Stimulated activated CD4-positive, alpha-beta T cell treated with anti-CD3 and anti-CD28 coated beads, Interleukin-4, amount 100 ng/mL, for 48 hours (primary cell): ENCODE measurements at regions not wholly inside any gene's neighbourhood (a gene's known extent, or its start where the extent isn't known, plus 50 kb on each side); places are given as distances from the start of the nearest gene placed in this dataset.

Source experiments
- DNase-seq, 2 donors: peaks; one replicate each; pipeline ENCODE4 v3.0.0-alpha.2; 2020; ENCODE audit warnings: low read depth in 2 of 2

DNA sequence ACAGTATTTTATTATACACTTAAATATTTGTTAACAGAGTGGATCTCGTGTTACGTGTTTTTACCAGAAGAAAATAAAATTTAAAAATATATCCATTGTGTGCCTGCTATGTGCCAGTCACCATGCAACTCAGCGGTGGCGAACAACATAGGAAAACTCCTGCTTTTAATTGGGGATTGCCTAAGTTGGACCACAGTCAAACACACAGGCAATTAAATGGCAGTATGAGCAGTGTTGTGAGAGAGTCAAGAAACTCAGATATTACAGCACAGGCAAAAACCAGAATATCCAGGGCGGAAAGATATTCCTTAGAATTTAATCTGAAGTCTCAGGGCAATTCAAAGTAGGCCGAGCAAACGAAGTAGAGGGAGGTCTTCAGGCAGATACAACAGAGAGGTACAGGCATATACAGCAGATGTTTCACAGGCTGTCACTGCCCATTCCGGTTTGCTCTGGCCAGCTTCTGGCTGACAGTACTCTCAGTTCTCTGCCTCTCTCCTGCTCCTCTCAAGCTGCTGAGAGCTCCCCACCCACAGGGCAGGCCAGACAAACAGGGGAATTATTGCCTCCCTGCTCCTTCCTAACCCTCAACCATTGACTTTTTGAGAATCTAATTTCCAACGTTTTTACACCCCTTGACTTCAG lies 540.2 kb upstream of the TMEM132C start:
- DNase-seq, result no peak

DNA sequence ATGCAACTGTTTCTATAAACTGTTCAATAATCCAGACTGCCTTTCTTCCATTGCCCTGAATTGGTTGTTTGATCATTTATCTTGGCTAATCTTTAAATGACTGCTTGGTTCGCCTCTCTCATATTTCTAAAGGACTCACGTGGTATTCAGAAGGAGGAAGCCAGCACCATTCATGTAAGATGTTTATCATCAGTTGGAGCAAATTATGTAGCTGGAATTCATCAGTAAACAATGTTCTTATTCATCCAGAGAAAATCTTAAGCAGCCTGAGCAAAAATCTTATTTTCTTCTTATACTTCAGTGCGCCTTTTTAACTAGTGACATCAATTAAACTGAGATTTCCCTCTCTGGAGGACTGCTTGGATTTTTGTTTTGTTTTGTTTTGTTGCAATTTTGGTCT lies 538.7 kb upstream of the TMEM132C start:
- no peak for DNase-seq

- no peak for DNase-seq
Observed at GRCh38 chr12:127728729-127729128, 538.2 kb upstream of the TMEM132C start.

DNA sequence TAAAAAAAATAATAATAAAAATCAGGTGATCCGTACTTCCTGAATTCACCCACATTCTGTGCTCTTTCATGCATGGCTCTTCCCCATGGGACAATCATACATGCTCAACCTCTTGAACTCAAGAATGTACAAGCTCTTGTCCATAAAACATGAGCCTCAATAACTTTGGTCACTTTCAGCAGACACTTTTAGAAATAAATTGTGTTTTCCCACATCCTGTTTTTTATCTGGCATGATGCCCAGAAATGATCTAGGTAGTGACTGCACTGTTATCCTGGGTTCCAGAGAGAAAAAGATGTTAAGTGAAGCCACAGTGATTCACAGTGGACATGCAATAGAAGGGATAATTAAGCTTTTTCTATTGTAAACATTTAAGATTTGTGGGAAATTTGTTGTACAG lies 537.6 kb upstream of the TMEM132C start:
- DNase-seq, result no peak

GRCh38 chr12:127731657-127732056 lies 535.3 kb upstream of the TMEM132C start:
- DNase-seq, result no peak

DNA sequence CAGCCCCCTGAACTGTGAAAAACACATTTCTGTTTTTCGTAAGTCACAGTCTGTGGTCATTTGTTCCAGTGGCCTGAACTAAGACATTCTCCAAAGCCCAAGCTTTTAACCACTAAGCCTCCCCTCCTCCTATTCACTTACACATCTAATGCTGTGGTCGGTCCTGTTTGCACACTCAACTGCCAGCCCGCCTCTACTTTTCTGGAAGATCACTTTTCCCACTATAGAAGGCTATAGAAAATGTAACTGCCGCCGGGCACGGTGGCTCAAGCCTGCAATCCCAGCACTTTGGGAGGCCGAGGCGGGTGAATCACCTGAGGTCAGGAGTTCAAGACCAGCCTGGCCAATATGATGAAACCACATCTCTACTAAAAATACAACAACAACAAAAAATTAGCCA lies 524.7 kb upstream of the TMEM132C start:
- no peak for DNase-seq

GRCh38 chr12:127745469-127746212 lies 521.3 kb upstream of the TMEM132C start:
- no peak for DNase-seq

- DNase-seq, result no peak
Observed at GRCh38 chr12:127749416-127749815, 517.6 kb upstream of the TMEM132C start.

DNA sequence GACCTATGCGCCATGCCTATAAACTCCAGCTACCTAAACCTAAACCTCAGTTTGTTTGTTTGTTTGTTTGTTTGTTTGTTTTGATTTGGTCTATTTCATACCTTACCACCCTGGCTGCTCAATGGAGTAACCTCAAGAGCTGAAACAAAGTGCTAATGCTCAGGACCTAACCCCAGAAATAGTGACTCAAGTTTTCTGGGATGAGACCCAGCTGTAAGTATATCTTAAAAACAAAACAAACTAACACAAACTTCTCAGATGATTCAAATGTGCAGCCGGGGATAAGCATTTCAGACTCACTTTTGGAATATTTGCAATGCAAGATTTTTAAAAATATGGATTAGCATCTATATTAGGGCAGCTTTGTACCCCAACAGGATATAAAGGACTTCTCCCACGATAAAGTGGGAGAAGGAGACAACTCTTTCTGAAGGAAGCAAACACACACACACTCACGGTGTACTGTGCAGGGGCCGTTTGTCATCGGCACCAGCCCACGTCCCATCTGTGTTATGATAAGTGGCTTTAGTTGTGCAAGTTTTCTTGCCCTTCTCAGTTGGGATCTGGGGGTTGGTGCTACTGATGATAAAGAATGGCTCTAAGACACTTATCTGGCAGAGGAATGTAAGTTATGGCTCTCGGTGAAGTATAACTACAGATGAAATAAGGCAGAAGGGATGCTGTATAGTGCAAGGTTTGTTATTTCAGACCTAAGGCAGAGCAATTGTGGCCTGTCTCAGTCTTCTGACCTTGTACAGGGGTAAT lies 516.7 kb upstream of the TMEM132C start:
- no peak for DNase-seq

DNA sequence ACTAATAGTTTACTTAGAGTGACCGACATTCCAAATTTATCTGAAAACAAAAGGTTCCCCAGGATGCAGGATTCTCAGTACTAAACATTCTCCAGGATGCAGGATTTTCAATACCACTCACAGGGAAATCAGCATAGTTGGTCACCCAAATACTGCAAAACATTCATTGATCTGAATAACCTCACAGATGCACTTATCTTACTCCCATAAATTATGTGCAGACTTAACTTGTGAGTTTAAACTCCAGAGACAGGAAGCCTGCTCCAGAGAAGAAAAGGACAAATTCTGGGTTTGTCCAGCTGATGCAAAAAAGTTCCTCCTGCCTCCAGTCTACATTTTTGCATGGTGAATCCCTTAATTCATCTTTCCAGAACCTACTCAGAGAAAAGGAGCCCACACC lies 514.2 kb upstream of the TMEM132C start:
- DNase-seq, result no peak

- DNase-seq, result no peak
Observed at GRCh38 chr12:127760357-127760756, 506.6 kb upstream of the TMEM132C start.

GRCh38 chr12:127760996-127761395 lies 506.0 kb upstream of the TMEM132C start:
- no peak for DNase-seq

GRCh38 chr12:127761880-127762279 lies 505.1 kb upstream of the TMEM132C start:
- DNase-seq, result no peak

DNA sequence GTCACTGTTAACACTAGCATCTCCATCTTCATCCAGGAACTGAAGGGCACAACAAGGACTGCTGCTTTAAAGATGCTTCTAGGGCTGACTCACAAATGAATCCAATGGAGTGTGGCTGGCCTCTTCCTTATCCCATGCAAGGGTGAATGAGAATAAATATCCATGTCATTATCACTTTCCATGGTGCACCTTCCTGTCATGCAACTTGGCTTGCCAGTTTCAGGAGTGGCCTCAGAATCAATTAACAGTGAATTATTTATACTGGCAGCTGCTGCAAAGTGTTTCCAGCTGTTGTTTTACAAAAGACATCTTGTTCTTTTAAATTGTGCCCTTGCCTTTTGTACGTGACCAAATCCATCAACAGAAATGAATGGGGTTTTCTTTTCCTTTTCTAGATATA lies 499.3 kb upstream of the TMEM132C start:
- no peak for DNase-seq

DNA sequence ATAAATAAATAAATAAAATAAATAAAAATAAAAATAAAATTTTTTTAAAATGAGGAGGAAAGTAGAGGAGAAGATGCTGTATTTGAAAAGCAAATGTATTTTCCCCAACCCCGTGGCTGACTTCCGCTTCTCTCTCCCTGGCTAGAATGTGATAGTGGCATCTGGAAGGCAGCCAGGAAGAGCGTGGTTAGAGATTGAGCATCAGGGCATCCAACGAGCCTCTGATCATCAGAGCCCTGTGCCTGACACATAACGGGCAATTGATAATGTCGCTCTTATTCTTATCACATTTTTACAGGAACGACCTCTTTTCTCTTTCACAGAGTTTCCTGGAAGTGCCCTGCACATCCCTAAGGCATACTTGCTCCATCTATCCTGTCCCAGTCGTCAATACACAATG lies 496.9 kb upstream of the TMEM132C start:
- no peak for DNase-seq

DNA sequence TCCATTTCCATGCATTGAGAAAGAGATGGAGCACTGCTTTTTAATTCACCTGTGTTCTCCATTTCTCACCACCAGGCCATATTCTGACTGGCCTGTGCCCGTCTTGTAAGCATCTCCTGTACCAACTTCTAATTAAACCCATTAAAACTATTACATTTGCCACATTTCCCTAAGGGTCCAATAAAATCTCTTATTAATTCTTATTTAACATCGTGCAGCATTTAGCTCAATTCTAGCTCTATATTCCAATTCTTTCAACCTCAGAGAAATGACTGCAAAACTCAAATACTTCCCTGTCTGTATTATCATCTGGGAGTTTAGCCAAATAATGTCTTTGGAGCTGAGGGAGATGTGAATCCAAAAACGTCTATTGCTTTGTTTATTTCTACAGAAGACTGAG lies 495.4 kb upstream of the TMEM132C start:
- DNase-seq, result no peak

GRCh38 chr12:127773520-127773919 lies 493.4 kb upstream of the TMEM132C start:
- DNase-seq, result no peak

DNA sequence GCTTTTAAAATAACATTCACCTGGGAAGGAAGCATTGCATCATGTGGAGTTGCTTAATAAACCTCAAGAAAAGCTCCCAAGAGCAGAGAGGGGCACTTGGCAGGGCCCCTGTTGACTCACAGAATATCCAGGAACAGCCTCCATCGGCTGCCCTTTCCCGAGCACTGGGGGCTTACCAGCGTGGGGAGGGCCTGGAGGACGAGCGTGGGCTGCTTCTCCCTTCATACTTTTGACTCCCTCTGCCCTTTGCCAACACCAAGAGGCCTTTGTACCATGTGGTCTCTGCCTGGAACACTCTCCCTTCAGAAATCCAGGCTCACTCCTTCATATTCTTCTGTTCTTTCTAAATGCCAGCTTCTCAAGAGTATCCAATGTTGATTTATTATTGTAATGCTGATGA lies 492.1 kb upstream of the TMEM132C start:
- DNase-seq, result no peak

DNA sequence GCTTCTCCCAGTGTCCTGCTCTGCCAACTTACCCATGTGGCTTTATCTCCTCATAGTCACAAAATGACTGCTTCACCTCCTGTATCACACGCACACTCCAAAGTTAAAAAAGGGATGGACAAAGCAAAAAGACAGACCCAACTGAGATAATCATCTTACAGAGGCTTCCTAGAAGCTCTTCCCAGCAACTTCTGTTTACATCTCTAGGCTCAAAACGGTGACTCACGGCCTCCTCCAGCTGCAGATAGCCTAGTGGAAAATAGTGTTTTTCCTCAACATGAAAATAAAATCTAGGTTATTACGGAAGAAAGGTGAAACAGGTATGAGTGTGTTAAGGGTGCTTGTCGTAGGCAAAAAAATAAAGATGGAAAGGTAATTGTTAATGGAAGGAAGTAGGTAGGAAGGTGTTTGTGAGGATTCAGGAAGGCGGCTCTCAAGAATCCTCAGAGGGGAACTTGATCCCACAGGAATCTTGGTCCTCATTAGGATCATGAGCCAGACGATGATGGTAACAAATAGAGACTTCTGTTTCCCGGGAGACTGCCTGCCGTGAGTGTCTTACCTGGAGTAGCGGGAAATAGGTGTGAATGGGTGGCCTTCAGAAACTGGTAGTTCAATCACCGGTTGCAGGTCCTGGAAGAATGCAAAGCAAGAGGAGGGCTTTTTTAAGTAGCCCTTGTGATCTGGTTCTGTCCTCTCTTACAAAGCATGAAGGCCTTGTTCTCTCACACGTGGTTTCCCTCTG lies 487.5 kb upstream of the TMEM132C start:
- DNase-seq, result no peak

DNA sequence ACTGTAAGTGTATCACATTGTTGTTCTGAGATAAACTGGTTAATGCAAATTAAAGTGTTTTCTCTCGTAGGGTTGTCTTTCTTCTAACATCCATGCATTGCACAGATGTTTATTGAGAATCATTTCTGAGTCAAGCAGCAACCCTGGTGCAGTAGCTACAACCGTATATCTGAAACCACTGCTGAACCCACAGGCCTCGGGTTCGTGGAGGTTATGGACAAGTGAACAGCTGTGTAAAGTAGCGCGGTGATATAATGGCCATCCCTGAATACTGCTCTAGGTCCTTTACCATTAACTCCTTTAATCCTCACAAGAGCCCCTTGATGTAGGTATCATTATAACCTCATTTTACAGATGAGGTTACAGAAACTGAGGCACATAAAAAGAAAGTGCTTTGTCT lies 486.1 kb upstream of the TMEM132C start:
- no peak for DNase-seq

GRCh38 chr12:127781336-127781735 lies 485.6 kb upstream of the TMEM132C start:
- DNase-seq, result no peak

GRCh38 chr12:127785540-127785939 lies 481.4 kb upstream of the TMEM132C start:
- DNase-seq, result no peak
